KMS-11 (cell line): ENCODE measurements at regions not wholly inside any gene's neighbourhood (a gene's known extent, or its start where the extent isn't known, plus 50 kb on each side); places are given as distances from the start of the nearest gene placed in this dataset.

Experiments
- H2AFZ ChIP-seq: fragments of 200-600 bp; sonication (generic); 2 replicates; pipeline ENCODE4 v1.6.1; 2016; ENCODE audit warnings: antibody characterized with exemption, mixed run types, low read depth
- H3K27ac ChIP-seq: fragments of 200-600 bp; sonication (generic); 2 replicates; pipeline ENCODE4 v1.6.1; 2016; ENCODE audit warnings: mild to moderate bottlenecking, mixed run types
- H3K27me3 ChIP-seq: fragments of 200-600 bp; sonication (generic); 2 replicates; pipeline ENCODE4 v1.6.1; 2017; ENCODE audit warnings: mild to moderate bottlenecking, low read depth, mixed run types, moderate library complexity; ENCODE audit not compliant: insufficient read depth
- H3K36me3 ChIP-seq: fragments of 200-600 bp; sonication (generic); 2 replicates; pipeline ENCODE4 v1.6.1; 2017; ENCODE audit warnings: mild to moderate bottlenecking, mixed run types; ENCODE audit not compliant: insufficient read depth
- H3K4me1 ChIP-seq: fragments of 200-600 bp; sonication (generic); 2 replicates; pipeline ENCODE4 v1.6.1; 2016; ENCODE audit warnings: mild to moderate bottlenecking, low read depth, mixed run types; ENCODE audit not compliant: poor library complexity, severe bottlenecking
- H3K4me2 ChIP-seq: fragments of 200-600 bp; sonication (generic); 2 replicates; pipeline ENCODE4 v1.7.0; 2016; ENCODE audit warnings: mild to moderate bottlenecking, mixed run types
- H3K4me3 ChIP-seq: fragments of 200-600 bp; sonication (generic); IDR thresholded peaks from 2 replicates; pipeline ENCODE4 v1.6.1; 2017; ENCODE audit warnings: low read depth, low read length, mixed read lengths; ENCODE audit not compliant: insufficient read depth
- H3K79me2 ChIP-seq: fragments of 200-600 bp; sonication (generic); 2 replicates; pipeline ENCODE4 v1.6.1; 2016; ENCODE audit warnings: low read depth, mixed run types; ENCODE audit not compliant: insufficient read depth
- H3K9ac ChIP-seq: fragments of 200-600 bp; sonication (generic); 2 replicates; pipeline ENCODE4 v1.6.1; 2016; ENCODE audit warnings: mild to moderate bottlenecking, mixed run types
- H4K20me1 ChIP-seq: fragments of 200-600 bp; sonication (generic); 2 replicates; pipeline ENCODE4 v1.6.1; 2016; ENCODE audit warnings: mild to moderate bottlenecking, mixed run types; ENCODE audit not compliant: insufficient read depth
- CTCF ChIP-seq: fragments of 200-600 bp; sonication (generic); conservative IDR thresholded peaks from 2 replicates; pipeline ENCODE4 v1.6.1; 2017; ENCODE audit warnings: low read depth, mild to moderate bottlenecking, antibody characterized with exemption, low read length, moderate library complexity, mixed read lengths

GRCh38 chr3:145865399-145866018 is 295.5 kb downstream of the PLOD2 start:
- Histone ChIP-seq H3K4me1 (peaks cover 16% of the 10 kb centered on the region), H3K9ac (no peak overlapping the region), H4K20me1 (no peaks in the 10 kb centered on the region), H2AFZ (no peak overlapping the region), H3K4me3 (no peak overlapping the region), H3K79me2 (no peaks in the 10 kb centered on the region), H3K4me2 (no peak overlapping the region), H3K27me3 (no peaks in the 10 kb centered on the region), H3K36me3 (no peaks in the 10 kb centered on the region), H3K27ac (no peak overlapping the region)
- TF ChIP-seq CTCF = no peak

- H2AFZ ChIP-seq = peak overlapping the region; percentile 62; the same call in 1 of the 2 replicates
- no peaks in the 10 kb centered on the region for H3K36me3 ChIP-seq
- no peaks in the 10 kb centered on the region for H3K27me3 ChIP-seq
- H3K4me1 ChIP-seq = peaks cover 21% of the 10 kb centered on the region
- no peak for TF ChIP-seq CTCF
- peak overlapping the region; percentile 23; the same call in 1 of the 2 replicates for H3K9ac ChIP-seq
- H3K4me3 ChIP-seq = peak overlapping the region; percentile 27
- no peaks in the 10 kb centered on the region for H3K79me2 ChIP-seq
- H4K20me1 ChIP-seq = no peaks in the 10 kb centered on the region
- peak overlapping the region; percentile 46 for H3K27ac ChIP-seq
- peak overlapping the region; percentile 51 for H3K4me2 ChIP-seq
These were observed 291.0 kb downstream of the PLOD2 start for GRCh38 chr3:145869958-145870357.

GRCh38 chr3:145882436-145882835 is 278.5 kb downstream of the PLOD2 start:
- no peak for TF ChIP-seq CTCF
- no peak overlapping the region for H3K4me2 ChIP-seq
- no peak overlapping the region for H3K27ac ChIP-seq
- no peak overlapping the region for H2AFZ ChIP-seq
- H3K27me3 ChIP-seq = no peaks in the 10 kb centered on the region
- H4K20me1 ChIP-seq = no peaks in the 10 kb centered on the region
- no peaks in the 10 kb centered on the region for H3K4me1 ChIP-seq
- no peaks in the 10 kb centered on the region for H3K79me2 ChIP-seq
- H3K4me3 ChIP-seq = no peak overlapping the region
- H3K9ac ChIP-seq = no peak overlapping the region
- no peaks in the 10 kb centered on the region for H3K36me3 ChIP-seq

GRCh38 chr3:145889730-145890129 is 271.3 kb downstream of the PLOD2 start:
- H3K4me2 ChIP-seq = no peak overlapping the region
- no peaks in the 10 kb centered on the region for H3K27me3 ChIP-seq
- H3K4me3 ChIP-seq = no peak overlapping the region
- H4K20me1 ChIP-seq = no peaks in the 10 kb centered on the region
- no peak for TF ChIP-seq CTCF
- H3K9ac ChIP-seq = no peak overlapping the region
- no peak overlapping the region for H3K27ac ChIP-seq
- no peaks in the 10 kb centered on the region for H3K4me1 ChIP-seq
- no peak overlapping the region for H2AFZ ChIP-seq
- no peaks in the 10 kb centered on the region for H3K79me2 ChIP-seq
- H3K36me3 ChIP-seq = no peaks in the 10 kb centered on the region
